ENCODE measurements at regions not wholly inside any gene's neighbourhood (a gene's known extent, or its start where the extent isn't known, plus 50 kb on each side); places are given as distances from the start of the nearest gene placed in this dataset.

- TF ChIP-seq, protein P1, sequence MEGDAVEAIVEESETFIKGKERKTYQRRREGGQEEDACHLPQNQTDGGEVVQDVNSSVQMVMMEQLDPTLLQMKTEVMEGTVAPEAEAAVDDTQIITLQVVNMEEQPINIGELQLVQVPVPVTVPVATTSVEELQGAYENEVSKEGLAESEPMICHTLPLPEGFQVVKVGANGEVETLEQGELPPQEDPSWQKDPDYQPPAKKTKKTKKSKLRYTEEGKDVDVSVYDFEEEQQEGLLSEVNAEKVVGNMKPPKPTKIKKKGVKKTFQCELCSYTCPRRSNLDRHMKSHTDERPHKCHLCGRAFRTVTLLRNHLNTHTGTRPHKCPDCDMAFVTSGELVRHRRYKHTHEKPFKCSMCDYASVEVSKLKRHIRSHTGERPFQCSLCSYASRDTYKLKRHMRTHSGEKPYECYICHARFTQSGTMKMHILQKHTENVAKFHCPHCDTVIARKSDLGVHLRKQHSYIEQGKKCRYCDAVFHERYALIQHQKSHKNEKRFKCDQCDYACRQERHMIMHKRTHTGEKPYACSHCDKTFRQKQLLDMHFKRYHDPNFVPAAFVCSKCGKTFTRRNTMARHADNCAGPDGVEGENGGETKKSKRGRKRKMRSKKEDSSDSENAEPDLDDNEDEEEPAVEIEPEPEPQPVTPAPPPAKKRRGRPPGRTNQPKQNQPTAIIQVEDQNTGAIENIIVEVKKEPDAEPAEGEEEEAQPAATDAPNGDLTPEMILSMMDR (IDR thresholded peaks at IDR 0.05) = no peak
- TF ChIP-seq EP300 (IDR thresholded peaks at IDR 0.05) = no peak
- no peak for TF ChIP-seq POLR2A (IDR thresholded peaks at IDR 0.05)
- TF ChIP-seq POLR2AphosphoS5 (IDR thresholded peaks at IDR 0.05) = no peak
Observed at GRCh38 chr10:65194555-65194954, 1673.4 kb downstream of the REEP3 start.
